NCI-H2227 (cell line): ENCODE measurements at regions not wholly inside any gene's neighbourhood (a gene's known extent, or its start where the extent isn't known, plus 50 kb on each side); places are given as distances from the start of the nearest gene placed in this dataset.
"Not testable (repeated sequence)": the region's sequence is repeated elsewhere in the genome, so short reads cannot be mapped to it uniquely, and the experiment has no call there.

Experiments
- DNase-seq: peaks from one replicate; lab custom pipeline; 2025; ENCODE audit not compliant: unreplicated experiment; lab: John Stamatoyannopoulos, UW

- DNase-seq, result peak; percentile 1
These were observed 506.9 kb upstream of the PCDH10 start for GRCh38 chr4:132642016-132642817.

GRCh38 chr4:132646186-132646585 lies 502.9 kb upstream of the PCDH10 start:
- no peak for DNase-seq

GRCh38 chr4:132651196-132651595 lies 497.9 kb upstream of the PCDH10 start:
- no peak for DNase-seq

GRCh38 chr4:132660181-132660580 lies 488.9 kb upstream of the PCDH10 start:
- DNase-seq, result no peak

- no peak for DNase-seq
These were observed 486.6 kb upstream of the PCDH10 start for GRCh38 chr4:132662456-132662855.

GRCh38 chr4:132669786-132670185 lies 479.3 kb upstream of the PCDH10 start:
- no peak for DNase-seq

GRCh38 chr4:132670557-132670956 lies 478.5 kb upstream of the PCDH10 start:
- no peak for DNase-seq

GRCh38 chr4:132683957-132684356 lies 465.1 kb upstream of the PCDH10 start:
- no peak for DNase-seq

- no peak for DNase-seq
These were observed 458.1 kb upstream of the PCDH10 start for GRCh38 chr4:132691026-132691425.

GRCh38 chr4:132691668-132692067 lies 457.4 kb upstream of the PCDH10 start:
- DNase-seq, result no peak

GRCh38 chr4:132694775-132695174 lies 454.3 kb upstream of the PCDH10 start:
- no peak for DNase-seq

GRCh38 chr4:132697505-132697904 lies 451.6 kb upstream of the PCDH10 start:
- DNase-seq, result not testable (repeated sequence)

GRCh38 chr4:132707955-132708354 lies 441.1 kb upstream of the PCDH10 start:
- DNase-seq, result no peak

GRCh38 chr4:132709056-132709455 lies 440.0 kb upstream of the PCDH10 start:
- no peak for DNase-seq

- no peak for DNase-seq
These were observed 438.1 kb upstream of the PCDH10 start for GRCh38 chr4:132710971-132711370.

GRCh38 chr4:132737344-132737743 lies 411.8 kb upstream of the PCDH10 start:
- no peak for DNase-seq

- DNase-seq, result no peak
These were observed 389.8 kb upstream of the PCDH10 start for GRCh38 chr4:132759199-132759780.

GRCh38 chr4:132763465-132763864 lies 385.6 kb upstream of the PCDH10 start:
- no peak for DNase-seq

GRCh38 chr4:132767901-132768300 lies 381.2 kb upstream of the PCDH10 start:
- no peak for DNase-seq

- no peak for DNase-seq
These were observed 378.3 kb upstream of the PCDH10 start for GRCh38 chr4:132770776-132771175.

- DNase-seq, result no peak
These were observed 356.8 kb upstream of the PCDH10 start for GRCh38 chr4:132792310-132792709.

GRCh38 chr4:132797856-132798255 lies 351.2 kb upstream of the PCDH10 start:
- DNase-seq, result no peak
